ENCODE measurements at regions not wholly inside any gene's neighbourhood (a gene's known extent, or its start where the extent isn't known, plus 50 kb on each side); places are given as distances from the start of the nearest gene placed in this dataset.

DNA sequence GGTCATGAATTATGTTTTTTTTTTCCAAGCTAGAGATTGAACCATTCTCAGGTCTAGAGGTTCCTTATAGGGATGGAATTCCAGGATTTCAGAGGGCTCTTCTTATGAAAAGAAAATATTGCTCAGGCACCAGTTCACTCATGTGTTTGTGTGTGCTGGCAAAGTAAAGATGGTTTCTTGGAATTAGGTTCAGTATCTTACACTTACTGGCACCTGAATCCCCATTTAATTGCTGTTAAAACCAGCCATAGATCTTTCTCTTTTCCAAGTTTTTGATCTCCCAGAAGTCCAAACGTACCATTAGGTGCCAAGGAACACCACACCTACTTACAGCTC is 508.4 kb downstream of the CDH26 start:
- no peak for DNase-seq (ENCODE audit: low read depth in 2 of 2, low spot score in 1 of 2)

DNA sequence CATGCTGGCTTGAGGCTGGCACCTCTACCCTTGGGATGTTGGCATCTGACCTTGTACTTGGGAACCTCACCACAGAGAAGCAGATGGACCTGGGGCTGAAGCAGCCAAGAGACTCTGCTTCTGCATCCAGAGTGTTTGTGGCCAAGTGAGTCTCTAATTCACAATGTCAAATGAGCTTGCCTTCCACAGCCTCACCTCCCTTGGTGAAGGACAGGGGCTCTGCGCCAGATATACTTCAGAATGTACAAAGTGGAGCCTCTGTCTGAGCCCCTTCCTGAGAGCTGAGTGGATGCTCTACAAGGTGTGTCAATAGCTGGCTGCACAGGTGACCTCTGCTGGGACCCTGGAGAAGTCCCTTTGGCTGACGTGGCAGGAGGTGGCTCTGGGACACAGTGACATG is 508.9 kb downstream of the CDH26 start:
- DNase-seq (ENCODE audit: low read depth in 2 of 2, low spot score in 1 of 2), result no peak

DNA sequence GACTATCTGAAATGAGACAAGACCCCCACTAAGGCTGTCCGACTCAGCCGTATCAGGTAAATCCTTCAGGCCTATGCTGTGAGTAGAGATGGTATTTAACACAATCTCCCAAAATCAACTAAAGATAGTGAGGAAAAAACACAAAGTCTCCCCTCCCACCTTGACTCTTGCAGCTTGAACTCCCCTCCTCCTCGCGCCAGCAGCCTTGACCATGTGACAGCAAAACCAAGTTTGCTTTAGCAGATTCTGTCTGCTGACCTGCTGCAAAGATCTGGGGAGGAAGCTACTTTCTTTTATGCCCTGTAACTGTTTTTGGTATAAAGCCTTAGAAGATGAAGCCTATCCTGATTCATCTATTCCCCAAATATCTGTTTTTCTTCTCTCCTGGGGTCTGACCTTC is 509.5 kb downstream of the CDH26 start:
- DNase-seq (ENCODE audit: low read depth in 2 of 2, low spot score in 1 of 2), result no peak

DNA sequence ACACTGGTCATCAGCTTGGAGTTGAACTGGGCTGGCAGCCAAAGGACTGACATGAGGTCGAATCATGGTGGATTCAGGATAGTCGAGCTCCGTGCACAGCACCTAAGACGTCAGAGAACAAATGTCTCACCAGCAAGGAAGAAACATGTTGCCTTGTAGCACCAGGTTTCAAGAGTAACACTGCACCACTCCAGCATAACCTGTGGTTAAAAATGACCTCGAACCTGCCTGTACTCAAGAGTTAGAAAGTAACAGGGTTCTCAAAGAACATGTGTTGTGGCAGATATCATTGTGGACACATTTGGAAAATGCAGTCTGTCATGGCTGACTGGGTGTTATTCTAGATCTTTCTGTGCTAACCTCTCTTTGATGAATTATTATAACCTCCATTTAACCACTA is 511.6 kb downstream of the CDH26 start:
- DNase-seq (ENCODE audit: low read depth in 2 of 2, low spot score in 1 of 2), result no peak

DNA sequence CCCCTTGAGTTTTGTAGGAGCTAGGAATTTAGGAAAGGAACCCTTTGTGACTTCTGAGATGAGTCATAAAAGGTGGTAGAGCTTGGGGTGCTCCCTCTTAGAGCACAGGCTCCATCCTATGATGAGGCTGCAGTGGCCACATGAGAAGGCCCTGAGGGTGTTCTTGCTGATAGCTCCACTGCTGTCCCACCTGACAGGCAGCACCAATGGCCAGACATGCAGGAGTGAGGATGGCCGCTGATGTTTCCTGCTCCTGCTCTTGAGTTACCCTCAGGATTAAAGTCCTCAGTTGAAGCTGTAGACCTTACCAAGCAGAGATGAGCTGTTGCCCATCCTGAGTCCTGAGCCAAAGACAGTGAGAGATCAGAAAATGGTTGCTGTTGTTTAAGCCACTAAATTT is 512.1 kb downstream of the CDH26 start:
- no peak for DNase-seq (ENCODE audit: low read depth in 2 of 2, low spot score in 1 of 2)

DNA sequence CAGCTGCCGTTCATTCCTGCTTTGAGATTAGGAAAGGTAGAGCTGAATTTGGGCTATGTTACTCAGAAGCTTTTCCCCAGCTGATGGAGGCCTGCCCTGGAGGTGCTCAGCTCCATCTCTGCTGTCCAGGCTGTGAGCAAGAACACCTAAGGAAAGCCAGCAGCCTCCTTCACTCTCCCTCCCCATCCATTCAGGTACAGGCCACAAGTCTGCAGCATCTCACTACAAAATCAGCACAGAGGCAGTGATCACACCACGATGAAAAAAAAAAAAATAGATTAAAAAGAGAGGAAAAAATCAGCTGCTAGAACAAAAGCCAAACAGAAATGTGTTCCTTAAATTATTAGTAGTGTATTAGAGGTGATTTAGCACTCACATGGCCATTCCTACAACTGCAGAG is 515.0 kb downstream of the CDH26 start:
- no peak for DNase-seq (ENCODE audit: low read depth in 2 of 2, low spot score in 1 of 2)

DNA sequence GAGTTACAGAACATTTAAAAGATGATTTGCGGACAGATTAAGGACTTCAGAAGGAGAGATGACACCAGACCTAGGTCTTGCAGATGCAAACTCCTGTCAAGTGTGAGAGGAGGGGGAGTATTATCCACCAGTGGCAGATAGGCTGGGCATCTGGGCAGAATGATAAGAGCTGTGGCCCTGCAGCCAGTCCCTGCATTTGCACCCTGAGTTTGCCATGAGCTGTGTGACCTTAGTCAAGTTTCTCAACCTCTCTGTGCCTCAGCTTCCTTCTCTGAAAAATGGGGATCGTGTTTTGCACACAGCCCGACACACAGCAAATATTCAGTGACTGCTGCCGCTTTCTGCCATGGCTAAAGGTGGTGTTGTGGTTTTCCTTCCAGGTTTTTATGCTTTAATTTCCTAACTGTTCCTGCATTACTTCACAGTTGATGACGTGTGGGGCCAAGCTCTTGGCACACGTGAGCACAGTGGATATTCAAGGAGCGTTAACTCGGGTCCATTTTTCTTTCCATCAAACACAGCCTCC is 516.2 kb downstream of the CDH26 start:
- DNase-seq (ENCODE audit: low read depth in 2 of 2, low spot score in 1 of 2), result no peak

DNA sequence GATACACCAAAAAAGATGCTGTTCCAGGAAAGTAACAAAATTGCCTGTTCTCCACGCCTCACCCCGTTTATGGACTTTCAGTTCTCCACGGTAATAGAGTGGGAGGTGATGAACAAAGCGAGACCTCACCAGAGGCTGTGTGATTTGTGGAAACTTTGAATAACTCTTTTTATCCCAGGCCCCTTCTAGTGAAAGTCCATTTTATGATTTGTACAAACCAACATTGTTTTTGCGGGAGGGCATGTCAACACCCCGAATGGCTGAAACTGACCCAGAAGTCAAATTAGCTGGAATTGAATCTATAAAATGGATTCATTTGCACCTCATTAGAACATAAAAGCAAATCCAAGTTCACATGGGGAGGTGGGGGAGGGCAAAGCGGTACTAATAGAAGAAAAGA is 517.8 kb downstream of the CDH26 start:
- DNase-seq (ENCODE audit: low read depth in 2 of 2, low spot score in 1 of 2), result no peak

DNA sequence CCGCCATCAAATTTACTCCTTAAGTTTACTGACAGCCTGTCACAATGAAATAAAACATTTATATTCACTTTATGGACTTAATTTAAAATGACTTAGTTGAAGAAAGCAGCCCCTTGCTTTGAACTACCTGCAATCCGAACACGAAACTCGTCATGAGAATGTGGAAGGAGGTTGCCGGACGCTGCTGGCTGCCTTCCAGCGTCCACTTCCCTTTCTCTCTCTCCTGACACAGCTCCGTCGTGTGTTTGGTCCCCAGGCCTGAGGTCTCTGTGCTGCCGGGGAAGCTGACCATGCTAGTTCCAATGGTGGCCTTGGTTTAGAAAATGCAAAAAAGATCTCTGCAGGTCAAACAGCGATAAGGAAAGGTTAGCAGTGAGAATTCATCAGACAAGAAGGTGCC is 519.7 kb downstream of the CDH26 start:
- DNase-seq (ENCODE audit: low read depth in 2 of 2, low spot score in 1 of 2), result no peak

DNA sequence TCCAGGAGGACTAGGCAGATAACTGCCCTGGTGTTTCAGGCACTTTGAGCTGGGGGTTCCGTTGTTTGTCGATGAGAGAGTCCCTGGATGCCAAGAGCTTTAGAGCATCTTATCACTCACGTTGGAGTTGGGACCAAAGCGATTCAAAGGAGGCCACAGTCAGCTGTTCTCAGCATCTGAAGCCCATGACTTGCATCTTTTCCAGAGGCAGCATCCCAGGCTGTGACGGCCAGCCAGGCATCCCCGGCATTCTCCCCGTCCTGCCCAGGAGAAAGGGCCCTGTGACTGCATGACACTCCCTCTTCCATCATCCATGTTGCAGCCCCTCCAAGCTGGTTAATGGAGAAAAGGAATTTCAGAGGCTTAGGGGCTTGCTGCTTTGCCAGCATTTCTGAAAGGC is 520.3 kb downstream of the CDH26 start:
- DNase-seq (ENCODE audit: low read depth in 2 of 2, low spot score in 1 of 2), result no peak

DNA sequence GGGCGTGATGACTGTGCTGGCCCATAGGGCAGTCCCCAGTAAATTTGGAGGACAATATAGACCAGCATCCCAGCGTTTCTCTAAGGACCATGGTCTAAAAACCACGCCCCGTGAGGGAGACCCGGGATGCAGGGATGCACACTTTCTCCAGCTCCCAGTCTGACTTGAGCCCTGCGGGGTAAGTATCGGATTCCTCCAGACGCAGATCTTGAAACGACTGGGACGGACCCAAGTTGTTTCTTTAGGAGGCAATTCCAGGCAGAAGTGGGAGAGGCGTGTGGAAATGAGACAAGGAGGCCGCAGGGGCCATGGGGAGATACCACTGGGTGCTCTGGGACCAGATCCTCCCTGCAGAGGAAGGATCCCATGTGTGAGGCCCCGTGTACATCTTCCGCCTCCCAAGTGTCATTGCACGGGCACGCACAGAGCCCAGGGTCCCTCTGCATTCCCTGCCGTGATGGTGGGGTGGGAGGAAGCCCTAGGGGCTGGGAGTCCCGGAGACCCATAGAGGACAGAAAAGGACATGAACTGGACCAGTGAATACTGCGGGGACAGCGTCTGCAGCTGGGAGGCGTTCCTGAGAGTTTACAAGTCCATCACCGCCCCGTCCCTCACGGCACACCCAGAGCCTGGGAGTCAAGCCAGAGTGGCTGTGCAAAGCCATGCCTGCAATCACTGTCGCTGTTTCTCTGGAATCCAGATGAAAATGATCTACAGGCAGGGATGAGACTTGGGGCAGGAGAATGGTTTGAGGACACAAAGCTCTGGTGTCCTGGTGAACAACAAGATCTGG is 522.9 kb downstream of the CDH26 start:
- DNase-seq (ENCODE audit: low read depth in 2 of 2, low spot score in 1 of 2), result no peak

DNA sequence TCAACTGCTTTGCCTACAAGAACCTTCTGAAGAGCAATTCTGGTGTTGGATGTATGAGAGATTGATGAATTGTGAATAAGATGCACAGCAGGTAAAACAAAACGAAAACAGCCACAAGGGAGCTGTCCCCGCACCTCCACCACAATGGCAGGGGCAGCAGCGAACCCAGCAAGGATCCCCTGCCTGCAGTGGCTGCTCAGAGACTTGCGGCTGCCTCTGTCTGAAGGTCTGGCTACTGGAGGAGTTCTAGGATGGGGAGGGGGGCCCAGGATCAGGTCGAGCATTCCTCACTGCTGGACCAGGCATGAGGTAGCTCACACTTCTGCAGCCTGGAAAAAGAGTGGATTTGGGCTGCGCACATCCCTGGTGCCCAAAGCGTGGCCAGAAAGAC is 523.5 kb downstream of the CDH26 start:
- DNase-seq (ENCODE audit: low read depth in 2 of 2, low spot score in 1 of 2), result no peak

DNA sequence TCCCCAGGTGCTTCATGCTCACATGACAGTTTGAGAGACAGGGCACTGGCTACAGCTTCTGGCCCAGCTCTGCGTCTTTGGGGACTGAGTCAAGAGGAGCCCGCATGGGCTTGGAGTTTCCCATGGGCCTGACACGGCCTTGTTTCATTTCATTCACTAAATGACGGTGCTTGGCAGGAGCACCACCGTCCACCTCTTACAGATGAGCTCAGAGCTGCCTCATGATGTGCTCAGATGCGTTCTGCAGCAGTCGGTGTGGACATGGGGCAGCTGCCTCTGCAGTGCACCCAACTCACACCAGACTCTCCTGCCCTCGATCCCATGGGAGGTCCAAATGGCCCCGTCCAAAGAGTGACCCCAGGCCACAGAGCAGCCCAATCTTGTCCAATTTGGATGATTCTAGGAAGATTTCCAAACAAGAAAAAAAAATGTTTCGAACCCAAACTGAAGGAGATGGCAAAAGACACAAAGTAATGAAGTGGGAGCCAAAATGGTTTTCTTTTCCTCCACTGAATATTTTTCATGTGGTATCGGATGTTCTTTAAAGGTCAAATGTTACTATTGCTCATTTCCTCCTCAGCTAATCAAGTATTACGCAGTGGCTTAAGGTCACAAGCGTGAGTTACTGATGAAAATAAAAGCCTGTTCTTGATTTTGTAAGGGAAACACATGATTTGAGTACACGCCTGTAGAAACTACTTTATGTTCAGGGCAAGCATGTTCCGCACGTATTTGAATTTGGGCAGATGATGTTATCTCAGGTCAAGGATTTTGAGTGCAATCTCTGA is 524.2 kb downstream of the CDH26 start:
- DNase-seq (ENCODE audit: low read depth in 2 of 2, low spot score in 1 of 2), result no peak

DNA sequence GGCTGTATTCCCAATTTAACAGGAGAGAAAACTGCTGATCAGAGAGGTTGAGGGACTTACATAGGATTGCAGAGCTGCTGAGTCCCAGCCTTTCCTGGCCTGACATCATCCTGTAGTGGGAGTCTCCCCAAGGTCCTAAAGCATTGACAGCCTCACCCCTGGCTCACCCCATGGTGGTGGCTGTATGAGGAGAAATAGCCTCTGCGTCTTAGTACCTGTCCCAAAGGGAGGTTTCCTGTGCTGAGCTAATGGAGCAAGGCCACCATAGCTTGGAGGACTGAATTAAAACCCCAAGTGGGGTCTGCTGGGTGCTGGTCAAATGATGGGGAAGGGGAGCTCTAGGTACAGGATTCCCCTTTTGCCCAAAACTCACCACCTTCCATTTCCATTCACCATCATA is 525.1 kb downstream of the CDH26 start:
- no peak for DNase-seq (ENCODE audit: low read depth in 2 of 2, low spot score in 1 of 2)

DNA sequence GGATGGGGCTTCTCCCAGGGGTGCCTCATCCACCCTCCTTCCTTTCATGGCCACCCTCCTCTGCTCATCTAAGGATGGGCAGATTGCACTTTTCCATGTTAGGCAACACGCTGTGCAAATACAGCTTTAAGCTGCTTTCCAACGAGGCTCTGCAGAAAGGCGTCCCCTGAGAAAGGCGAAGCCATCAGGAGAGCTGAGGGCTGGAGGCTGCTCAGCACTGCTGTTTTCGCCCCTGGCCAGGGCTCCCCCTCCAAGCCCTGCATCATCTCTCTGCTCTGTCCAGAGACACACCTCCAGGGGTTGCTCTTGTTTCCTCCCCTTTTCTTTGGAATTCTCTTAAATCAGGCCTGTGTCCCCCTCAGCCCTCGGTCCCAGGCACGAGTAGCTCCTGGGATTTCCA is 526.1 kb downstream of the CDH26 start:
- no peak for DNase-seq (ENCODE audit: low read depth in 2 of 2, low spot score in 1 of 2)

DNA sequence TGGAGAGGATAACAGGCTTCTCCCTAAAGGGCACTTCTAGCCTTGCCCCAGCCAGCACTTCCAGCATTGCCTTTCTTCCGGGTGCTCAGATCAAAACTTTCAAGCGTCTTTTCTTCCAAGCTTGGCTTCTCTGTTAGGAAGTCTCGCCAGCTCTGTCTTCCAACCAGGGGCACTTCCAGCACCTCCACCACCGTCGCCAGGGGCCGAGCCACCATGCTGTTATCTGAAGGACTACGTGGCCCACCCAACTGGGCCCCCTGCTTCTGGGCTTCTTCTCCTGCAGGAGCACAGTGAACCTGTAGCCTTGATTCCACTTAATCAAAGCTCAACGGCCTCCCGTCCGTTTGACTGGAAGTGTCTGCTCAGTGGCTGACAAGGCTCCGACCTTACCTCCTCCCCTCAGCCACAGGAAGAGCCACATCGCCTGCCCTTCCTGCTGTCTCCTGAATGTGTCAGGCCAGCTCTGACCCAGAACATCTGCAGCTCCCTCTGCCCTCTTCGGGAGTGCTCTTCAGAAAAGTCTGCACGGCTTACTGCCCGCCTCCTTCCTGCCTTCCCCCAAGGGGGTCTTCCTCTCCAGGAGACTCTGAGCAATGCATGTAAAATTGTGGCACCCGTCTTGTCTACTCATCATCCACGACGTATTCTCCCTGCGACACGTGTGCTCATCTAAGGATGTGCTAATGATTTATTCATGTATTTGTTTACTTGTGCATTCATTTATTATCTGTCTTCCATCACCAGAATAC is 527.0 kb downstream of the CDH26 start:
- no peak for DNase-seq (ENCODE audit: low read depth in 2 of 2, low spot score in 1 of 2)

DNA sequence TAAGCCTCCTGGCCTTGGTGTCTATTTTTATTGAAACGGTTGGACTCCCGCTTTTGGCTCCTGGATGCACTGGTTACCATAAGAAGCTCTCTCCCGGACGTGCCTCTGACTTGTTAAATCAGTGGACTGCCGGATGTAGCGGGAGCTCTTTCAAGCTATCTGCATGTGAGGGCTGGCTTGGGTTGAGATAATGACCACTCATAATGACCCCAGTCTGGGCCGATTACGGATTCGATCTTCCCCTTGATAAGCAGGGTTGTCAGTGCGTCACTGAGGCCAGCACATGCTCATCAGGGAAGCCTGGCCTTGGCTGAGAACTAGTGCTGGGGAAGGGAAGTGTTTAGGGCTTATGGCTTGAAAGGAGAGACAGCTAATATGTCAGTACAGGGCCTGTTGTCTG is 528.1 kb downstream of the CDH26 start:
- DNase-seq (ENCODE audit: low read depth in 2 of 2, low spot score in 1 of 2), result no peak

DNA sequence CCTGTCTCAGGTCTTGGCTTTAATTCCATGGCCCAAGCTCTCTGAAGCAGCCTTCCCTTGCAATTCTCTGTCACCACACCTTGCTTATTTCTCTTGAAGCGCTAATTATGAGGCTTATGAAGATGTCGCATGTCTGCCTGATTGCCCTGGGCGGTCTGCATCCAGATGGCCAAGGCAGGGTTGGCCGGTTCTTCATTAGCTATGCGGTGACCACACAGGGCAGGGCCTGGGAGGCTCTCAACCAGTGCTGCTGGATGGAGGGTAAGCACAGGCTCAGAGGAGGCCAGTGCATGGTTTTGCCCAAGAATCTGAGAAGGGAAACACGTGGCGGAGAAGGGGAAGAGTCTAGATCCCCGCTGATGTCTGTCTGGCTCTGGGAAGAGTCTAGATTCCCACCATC is 528.7 kb downstream of the CDH26 start:
- DNase-seq (ENCODE audit: low read depth in 2 of 2, low spot score in 1 of 2), result no peak

DNA sequence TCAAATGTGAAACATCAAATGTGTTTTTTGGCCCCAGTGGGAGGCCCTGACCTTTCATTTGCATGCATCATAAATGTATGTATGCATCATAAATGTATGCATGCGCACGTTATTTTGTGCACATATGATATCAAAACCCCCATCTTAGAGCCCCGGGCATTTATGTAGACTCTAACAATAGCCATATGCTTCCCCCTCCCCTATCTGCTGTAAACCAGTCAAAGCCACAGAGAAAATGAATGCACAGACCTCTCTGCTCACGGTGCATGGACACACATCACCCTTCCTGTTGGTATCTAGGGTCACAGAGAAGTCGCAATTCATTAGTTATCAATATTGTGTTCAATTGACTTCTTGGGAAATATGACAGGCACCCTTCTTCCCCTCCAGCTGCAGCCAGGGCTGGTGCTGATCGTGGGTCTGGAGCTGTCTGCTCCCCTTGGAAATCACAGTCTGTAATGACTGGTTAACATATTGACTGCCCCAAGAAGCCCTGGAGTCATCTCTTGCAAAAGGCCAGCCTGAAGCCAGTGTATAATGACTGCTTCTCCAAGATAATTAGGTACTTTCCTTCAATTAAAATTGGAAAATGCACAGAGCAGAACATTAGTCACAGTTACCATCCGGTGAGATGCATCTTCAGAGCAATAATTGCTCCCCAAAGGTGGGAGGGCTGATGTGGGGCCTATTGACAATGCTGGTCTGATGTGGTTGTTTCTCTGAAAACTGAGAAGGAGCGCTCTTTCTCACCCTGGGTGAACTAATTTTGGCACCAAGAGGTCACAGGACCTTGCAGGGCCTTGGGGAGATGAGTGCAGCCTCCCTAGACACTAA is 532.2 kb downstream of the CDH26 start:
- no peak for DNase-seq (ENCODE audit: low read depth in 2 of 2, low spot score in 1 of 2)

DNA sequence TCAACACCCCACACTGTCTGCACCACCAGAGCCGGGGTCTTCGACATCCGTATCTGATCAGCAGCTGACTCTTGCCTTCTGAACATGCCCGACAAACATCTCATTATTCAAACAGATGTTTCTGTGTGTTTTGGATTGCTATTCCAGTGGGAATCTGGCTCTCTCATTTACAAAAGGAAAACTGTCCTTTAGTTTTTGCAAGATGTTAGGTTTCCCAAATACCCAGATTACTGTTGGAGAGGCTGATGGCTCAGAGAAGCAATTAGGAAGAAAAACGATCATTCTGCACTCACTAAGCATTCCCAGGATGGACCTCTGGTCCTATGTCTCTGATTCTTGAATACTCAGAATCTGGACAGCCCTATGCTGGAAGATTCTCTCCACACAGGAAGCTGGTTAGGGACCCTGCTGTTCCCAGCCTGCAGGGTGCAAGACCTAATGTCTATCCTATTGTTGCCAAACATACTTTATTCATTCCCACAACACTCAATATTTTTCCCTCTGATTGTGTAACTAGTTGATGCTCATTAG is 532.9 kb downstream of the CDH26 start:
- no peak for DNase-seq (ENCODE audit: low read depth in 2 of 2, low spot score in 1 of 2)

DNA sequence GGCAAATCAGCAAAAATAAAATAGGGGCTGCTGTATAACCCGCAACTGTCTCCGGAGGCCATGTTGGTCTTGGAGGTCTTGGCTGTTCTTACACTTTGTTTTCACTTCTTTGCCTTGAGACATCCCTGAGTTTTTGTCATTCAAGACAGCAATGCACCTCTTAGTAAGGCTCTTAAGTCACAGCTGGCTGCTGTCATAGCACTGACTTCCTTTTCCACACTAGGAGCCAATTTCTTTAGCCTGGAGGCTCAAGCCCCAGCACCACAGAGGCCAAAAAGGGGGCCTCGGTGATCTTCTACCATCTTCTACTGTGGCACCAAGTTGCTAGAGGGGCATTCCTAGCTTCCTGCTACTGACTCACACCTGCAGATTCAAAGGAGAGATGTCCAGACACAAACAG is 536.3 kb downstream of the CDH26 start:
- DNase-seq (ENCODE audit: low read depth in 2 of 2, low spot score in 1 of 2), result no peak
